ENCODE measurements at regions not wholly inside any gene's neighbourhood (a gene's known extent, or its start where the extent isn't known, plus 50 kb on each side); places are given as distances from the start of the nearest gene placed in this dataset.

DNA sequence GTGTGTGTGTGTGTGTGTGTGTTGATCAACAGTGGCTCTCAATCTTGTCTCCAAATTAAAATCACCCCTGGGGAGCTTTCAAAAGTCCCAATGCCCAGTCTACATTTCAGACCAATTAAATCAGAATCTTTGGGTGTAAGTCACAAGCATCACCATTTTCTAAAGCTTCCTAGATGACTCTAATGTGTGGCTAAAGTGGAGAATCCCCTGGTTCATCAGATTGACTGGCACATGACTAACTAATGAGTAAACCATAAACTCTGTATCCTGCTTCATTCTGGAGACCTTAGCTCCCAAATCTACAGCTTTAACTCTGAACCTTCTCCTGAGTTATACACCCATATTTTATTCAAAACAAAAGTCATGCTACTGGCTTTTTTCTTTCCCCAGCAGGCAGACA is 131.3 kb downstream of the SUCLA2 start:
- H3K36me3 Mint-ChIP-seq (ENCODE audit: low read depth): peaks cover 9% of the 10 kb centered on the region
- DNase-seq (no peak), ATAC-seq (no peak)
- ChIA-PET CTCF (no interaction called here), POLR2A (no interaction called here)
- no peak overlapping the region for H3K4me3 Mint-ChIP-seq
- no peak overlapping the region for H3K27ac Mint-ChIP-seq
- H3K27me3 Mint-ChIP-seq: no peaks in the 10 kb centered on the region
- H3K4me1 Mint-ChIP-seq (ENCODE audit: low read depth): no peaks in the 10 kb centered on the region
- intact Hi-C loops (cut with micrococcal nuclease): no loop called here
- TF ChIP-seq, protein P1, sequence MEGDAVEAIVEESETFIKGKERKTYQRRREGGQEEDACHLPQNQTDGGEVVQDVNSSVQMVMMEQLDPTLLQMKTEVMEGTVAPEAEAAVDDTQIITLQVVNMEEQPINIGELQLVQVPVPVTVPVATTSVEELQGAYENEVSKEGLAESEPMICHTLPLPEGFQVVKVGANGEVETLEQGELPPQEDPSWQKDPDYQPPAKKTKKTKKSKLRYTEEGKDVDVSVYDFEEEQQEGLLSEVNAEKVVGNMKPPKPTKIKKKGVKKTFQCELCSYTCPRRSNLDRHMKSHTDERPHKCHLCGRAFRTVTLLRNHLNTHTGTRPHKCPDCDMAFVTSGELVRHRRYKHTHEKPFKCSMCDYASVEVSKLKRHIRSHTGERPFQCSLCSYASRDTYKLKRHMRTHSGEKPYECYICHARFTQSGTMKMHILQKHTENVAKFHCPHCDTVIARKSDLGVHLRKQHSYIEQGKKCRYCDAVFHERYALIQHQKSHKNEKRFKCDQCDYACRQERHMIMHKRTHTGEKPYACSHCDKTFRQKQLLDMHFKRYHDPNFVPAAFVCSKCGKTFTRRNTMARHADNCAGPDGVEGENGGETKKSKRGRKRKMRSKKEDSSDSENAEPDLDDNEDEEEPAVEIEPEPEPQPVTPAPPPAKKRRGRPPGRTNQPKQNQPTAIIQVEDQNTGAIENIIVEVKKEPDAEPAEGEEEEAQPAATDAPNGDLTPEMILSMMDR (IDR thresholded peaks at IDR 0.05): no peak
- H3K9me3 Mint-ChIP-seq: peaks cover 11% of the 10 kb centered on the region

DNA sequence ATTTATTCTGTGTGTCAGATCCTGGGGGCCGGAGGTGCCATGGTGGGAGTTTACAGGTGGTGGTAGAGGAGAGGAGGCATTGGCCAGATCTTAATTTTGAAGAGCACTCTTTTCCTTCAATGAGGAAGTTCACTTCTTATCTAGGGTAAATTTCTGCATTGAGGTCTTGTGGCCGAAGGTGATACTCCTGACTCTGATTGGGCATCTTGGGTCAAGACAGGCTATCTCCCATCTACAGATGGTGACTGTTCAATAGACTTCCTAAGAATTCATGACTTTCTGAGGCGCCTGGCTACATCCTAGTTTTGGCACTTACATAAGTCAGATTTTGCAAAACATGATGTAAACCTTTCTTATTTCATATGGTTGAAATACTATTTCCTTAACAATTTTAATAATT is 135.2 kb downstream of the SUCLA2 start:
- TF ChIP-seq, protein P1 (IDR thresholded peaks at IDR 0.05): no peak
- no peak for DNase-seq
- CTCF ChIA-PET: no interaction called here
- ATAC-seq: no peak
- POLR2A ChIA-PET: interaction anchor here (0.6 kb wide), 1 partner anchor 9 kb away, joined by 6 read pairs; no protein-coding TSS in a partner anchor
- H3K27ac Mint-ChIP-seq: no peak overlapping the region
- no peak overlapping the region for H3K4me3 Mint-ChIP-seq
- H3K4me1 Mint-ChIP-seq (ENCODE audit: low read depth): no peaks in the 10 kb centered on the region
- no peaks in the 10 kb centered on the region for H3K36me3 Mint-ChIP-seq (ENCODE audit: low read depth)
- intact Hi-C loops (cut with micrococcal nuclease): no loop called here
- no peaks in the 10 kb centered on the region for H3K27me3 Mint-ChIP-seq
- peaks cover 2% of the 10 kb centered on the region for H3K9me3 Mint-ChIP-seq

DNA sequence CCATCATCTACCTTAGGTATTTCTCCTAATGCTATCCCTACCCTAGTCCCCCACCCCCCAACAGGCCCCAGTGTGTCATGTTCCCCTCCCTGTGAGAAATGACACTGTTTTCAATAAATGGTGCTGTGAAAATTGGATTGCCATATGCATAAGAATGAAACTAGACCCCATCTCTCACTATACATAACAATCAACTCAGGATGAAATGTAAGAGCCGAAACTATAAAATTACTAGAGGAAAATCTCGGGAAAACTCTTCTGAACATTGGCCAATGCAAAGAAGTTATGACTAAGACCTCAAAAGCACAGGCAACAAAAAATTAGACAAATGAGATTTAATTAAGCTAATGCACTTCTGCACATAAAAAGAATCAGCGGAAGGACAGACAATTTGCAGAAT is 138.2 kb downstream of the SUCLA2 start:
- no peak for ATAC-seq
- H3K4me1 Mint-ChIP-seq (ENCODE audit: low read depth): no peaks in the 10 kb centered on the region
- no peak for DNase-seq

DNA sequence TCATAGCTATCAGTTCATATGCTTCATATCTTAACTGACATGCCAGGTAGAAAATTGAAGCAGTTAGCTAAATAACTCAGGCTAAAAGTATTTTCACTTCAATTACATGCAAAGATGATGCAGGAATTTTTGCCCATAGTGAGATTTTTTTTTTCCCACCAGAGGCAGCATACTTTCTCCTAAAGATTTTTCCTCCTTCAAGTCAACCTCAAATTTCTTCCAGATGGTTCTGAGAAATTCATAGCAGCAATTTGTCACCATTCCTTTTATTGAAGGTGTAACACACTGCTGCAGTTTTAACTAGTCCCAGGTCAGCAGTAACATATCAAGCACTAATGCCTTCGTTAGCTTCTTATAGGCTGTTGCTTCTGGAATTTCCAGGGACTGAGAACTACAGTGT is 141.9 kb downstream of the SUCLA2 start:
- ATAC-seq (no peak), DNase-seq (no peak)
- Mint-ChIP-seq H3K36me3 (ENCODE audit: low read depth) (no peaks in the 10 kb centered on the region), H3K27ac (no peak overlapping the region), H3K4me1 (ENCODE audit: low read depth) (no peaks in the 10 kb centered on the region), H3K27me3 (no peaks in the 10 kb centered on the region), H3K9me3 (peaks cover 2% of the 10 kb centered on the region), H3K4me3 (no peak overlapping the region)
- intact Hi-C loops (cut with micrococcal nuclease): no loop called here
- ChIA-PET CTCF (no interaction called here), POLR2A (no interaction called here)
- TF ChIP-seq, protein P1 (IDR thresholded peaks at IDR 0.05): no peak

More for the DNA sequence above, 138.2 kb downstream of the SUCLA2 start:
- H3K4me3 Mint-ChIP-seq: no peak overlapping the region
- H3K27ac Mint-ChIP-seq: no peak overlapping the region
- H3K36me3 Mint-ChIP-seq (ENCODE audit: low read depth): no peaks in the 10 kb centered on the region
- no peaks in the 10 kb centered on the region for H3K27me3 Mint-ChIP-seq
- H3K9me3 Mint-ChIP-seq: peaks cover 2% of the 10 kb centered on the region
- ChIA-PET POLR2A (no interaction called here), CTCF (no interaction called here)
- TF ChIP-seq, protein P1 (IDR thresholded peaks at IDR 0.05): no peak
- intact Hi-C loops (cut with micrococcal nuclease): no loop called here

DNA sequence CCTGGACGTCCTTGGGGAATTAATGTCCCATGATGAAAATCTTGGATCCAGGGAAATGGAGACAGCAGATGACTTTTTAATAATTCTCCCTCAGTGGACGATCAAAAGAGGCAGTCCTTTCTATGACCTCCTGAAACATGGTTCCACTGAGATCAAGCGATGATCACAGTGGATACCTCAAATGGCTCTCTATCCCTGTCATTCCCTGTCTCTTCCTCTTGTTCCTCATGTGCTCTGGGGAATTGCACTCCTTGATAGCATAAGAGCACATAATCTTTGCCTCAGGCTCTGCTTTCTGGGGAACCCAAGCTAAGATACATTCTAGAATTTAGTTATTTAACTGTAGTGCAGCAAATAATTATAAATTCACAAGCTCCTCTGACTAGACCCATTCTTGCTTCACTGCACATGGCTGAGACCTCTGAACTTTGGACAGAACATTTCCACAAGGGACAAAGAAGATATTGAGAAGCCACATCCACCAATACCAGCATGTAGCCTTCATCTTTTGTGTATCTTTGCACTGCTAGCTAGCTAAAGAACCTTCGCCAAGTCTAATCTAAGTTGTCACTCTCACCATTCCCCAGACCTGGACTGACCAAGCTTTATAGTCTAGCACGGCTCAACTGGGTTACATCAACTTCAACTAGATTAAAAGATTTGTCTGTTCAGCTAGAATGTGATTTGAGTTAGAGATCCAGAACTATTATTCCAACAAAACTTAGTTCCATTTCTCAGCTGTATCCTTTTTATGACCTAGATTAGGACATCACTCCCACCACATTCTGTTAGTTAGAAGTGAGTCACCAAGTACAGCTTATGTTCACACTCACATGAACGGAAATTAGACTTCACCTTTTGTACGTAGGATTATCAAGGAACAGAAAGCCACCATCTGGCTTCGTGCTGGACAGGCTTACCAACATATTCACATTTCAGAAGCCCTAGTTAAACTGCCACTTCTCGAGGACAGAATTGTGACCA is 142.7 kb downstream of the SUCLA2 start:
- ChIA-PET CTCF (interaction anchor here (1.0 kb wide), 1 partner anchor 129 kb away, joined by 3 read pairs; no protein-coding TSS in a partner anchor), POLR2A (no interaction called here)
- Mint-ChIP-seq H3K4me3 (no peak overlapping the region), H3K27ac (no peak overlapping the region), H3K27me3 (no peaks in the 10 kb centered on the region), H3K4me1 (ENCODE audit: low read depth) (no peaks in the 10 kb centered on the region), H3K36me3 (ENCODE audit: low read depth) (no peaks in the 10 kb centered on the region), H3K9me3 (peaks cover 2% of the 10 kb centered on the region)
- ATAC-seq (no peak), DNase-seq (no peak)
- intact Hi-C loops (cut with micrococcal nuclease): no loop called here
- TF ChIP-seq, protein P1 (IDR thresholded peaks at IDR 0.05): no peak
